SK-N-SH (cell line): ENCODE measurements at regions not wholly inside any gene's neighbourhood (a gene's known extent, or its start where the extent isn't known, plus 50 kb on each side); places are given as distances from the start of the nearest gene placed in this dataset.

Experiments
- CTCF ChIA-PET: fragments of 300-600, 350-600 bp; formaldehyde crosslinking; extraction: SDS; loops from one replicate; lab custom pipeline; 2021; lab: Yijun Ruan, JAX
- POLR2A ChIA-PET: fragments of 350-600 bp; sonication (Branson Sonifier 250); formaldehyde crosslinking; extraction: SDS; loops from one replicate; lab custom pipeline; 2020; ENCODE audit warnings: antibody characterized with exemption, inconsistent platforms; lab: Yijun Ruan, JAX
- DNase-seq: peaks from one replicate; pipeline ENCODE4 v3.0.0; 2012
- H2AFZ ChIP-seq: fragments of 200-600 bp; sonication (generic); 2 replicates; pipeline ENCODE4 v1.8.1; 2016; ENCODE audit warnings: antibody characterized with exemption, mild to moderate bottlenecking, low read depth
- H3F3A ChIP-seq: fragments of 200-600 bp; sonication (generic); replicated peaks from 2 replicates; pipeline ENCODE3; 2016; ENCODE audit warnings: antibody characterized with exemption, mild to moderate bottlenecking; ENCODE audit not compliant: insufficient read depth
- H3K27ac ChIP-seq, 2 experiments: fragments of 200-500 bp in 1 of 2; fragments of 200-600 bp in 1 of 2; sonication (Bioruptor generic) in 1 of 2; sonication (generic), shearing (Covaris generic) in 1 of 2; 2 replicates each; pipeline versions ENCODE4 v1.5.1 to v1.6.1; 2014 to 2016; ENCODE audit warnings: low read depth in 2 of 2, inconsistent platforms in 1 of 2, low read length in 1 of 2, mild to moderate bottlenecking in 1 of 2, mixed read lengths in 1 of 2
- H3K27me3 ChIP-seq: fragments of 200-600 bp; sonication (generic), shearing (Covaris generic); 2 replicates; pipeline ENCODE4 v1.6.1; 2016; ENCODE audit warnings: mixed run types; ENCODE audit not compliant: insufficient read depth
- H3K36me3 ChIP-seq, 2 experiments: fragments of 200-500 bp in 1 of 2; fragments of 200-600 bp in 1 of 2; sonication (Bioruptor generic) in 1 of 2; sonication (generic) in 1 of 2; replicated peaks in 1 of 2; 2 replicates each; pipeline versions ENCODE3 to v1.5.1; 2014 to 2016; ENCODE audit warnings: low read length in 1 of 2, mild to moderate bottlenecking in 1 of 2; ENCODE audit not compliant: insufficient read depth in 2 of 2, control insufficient read depth in 1 of 2
- H3K4me1 ChIP-seq, 2 experiments: fragments of 200-500 bp in 1 of 2; fragments of 200-600 bp in 1 of 2; sonication (Bioruptor generic) in 1 of 2; sonication (generic), shearing (Covaris generic) in 1 of 2; 2 replicates each; pipeline versions ENCODE4 v1.5.1 to v1.6.1; 2014 to 2016; ENCODE audit warnings: low read depth in 1 of 2, low read length in 1 of 2, mixed run types in 1 of 2; ENCODE audit not compliant: insufficient read depth in 2 of 2, control insufficient read depth in 1 of 2
- H3K4me2 ChIP-seq: fragments of 200-600 bp; sonication (generic), shearing (Covaris generic); 2 replicates; pipeline ENCODE4 v1.6.1; 2017; ENCODE audit warnings: mixed run types
- H3K4me3 ChIP-seq, 2 experiments: fragments of 200-500 bp in 1 of 2; fragments of 200-600 bp in 1 of 2; sonication (Bioruptor generic) in 1 of 2; sonication (generic), shearing (Covaris generic) in 1 of 2; 2 replicates each; pipeline versions ENCODE4 v1.5.1 to v1.8.1; 2014 to 2016; ENCODE audit warnings: low read depth in 2 of 2, inconsistent platforms in 1 of 2, low read length in 1 of 2, mild to moderate bottlenecking in 1 of 2, mixed read lengths in 1 of 2, moderate library complexity in 1 of 2
- H3K79me2 ChIP-seq: fragments of 200-600 bp; sonication (generic); 2 replicates; pipeline ENCODE4 v1.8.1; 2017; ENCODE audit warnings: mild to moderate bottlenecking; ENCODE audit not compliant: insufficient read depth
- H3K9ac ChIP-seq: fragments of 200-600 bp; sonication (generic); 2 replicates; pipeline ENCODE4 v1.6.1; 2017; ENCODE audit warnings: mixed run types
- H3K9me2 ChIP-seq: fragments of 200-600 bp; sonication (generic); 2 replicates; pipeline ENCODE4 v1.6.1; 2017; ENCODE audit warnings: mixed run types
- H3K9me3 ChIP-seq: fragments of 200-600 bp; sonication (generic); 2 replicates; pipeline ENCODE4 v1.6.1; 2017; ENCODE audit warnings: mixed run types, mild to moderate bottlenecking, moderate library complexity
- H4K20me1 ChIP-seq: fragments of 200-600 bp; sonication (generic); 2 replicates; pipeline ENCODE4 v1.6.1; 2017; ENCODE audit warnings: mild to moderate bottlenecking, mixed run types; ENCODE audit not compliant: insufficient read depth
- CHD2 ChIP-seq: fragments of 150-350 bp; IDR thresholded peaks from 2 replicates; pipeline ENCODE4 v1.6.1; 2018; ENCODE audit warnings: low read length; ENCODE audit not compliant: partially characterized antibody
- FOSL2 ChIP-seq: IDR thresholded peaks from 2 replicates; pipeline ENCODE4 v1.4.0; 2012; ENCODE audit warnings: low read depth, mild to moderate bottlenecking, moderate library complexity, borderline replicate concordance
- FOXJ3 ChIP-seq: sonication (generic); formaldehyde crosslinking; IDR thresholded peaks from 2 replicates; pipeline ENCODE4 v1.5.1; 2020; ENCODE audit warnings: mild to moderate bottlenecking, missing genetic modification reagents
- FOXM1 ChIP-seq: IDR thresholded peaks from 2 replicates; pipeline ENCODE4 v1.4.0; 2012; ENCODE audit warnings: low read depth, mild to moderate bottlenecking
- GABPA ChIP-seq: IDR thresholded peaks from 2 replicates; pipeline ENCODE4 v1.4.0; 2012; ENCODE audit warnings: low read depth, mild to moderate bottlenecking
- JUND ChIP-seq: IDR thresholded peaks from 2 replicates; pipeline ENCODE4 v1.4.0; 2012
- NFIC ChIP-seq: IDR thresholded peaks from 2 replicates; pipeline ENCODE4 v1.4.0; 2012; ENCODE audit warnings: borderline replicate concordance
- NRF1 ChIP-seq: IDR thresholded peaks from 2 replicates; pipeline ENCODE4 v1.6.1; 2012; ENCODE audit warnings: low read depth, mild to moderate bottlenecking, low read length
- PBX3 ChIP-seq: IDR thresholded peaks from 2 replicates; pipeline ENCODE4; 2012
- POLR2AphosphoS5 ChIP-seq: IDR thresholded peaks from 2 replicates; pipeline ENCODE4 v1.6.1; 2012; ENCODE audit warnings: low read depth, low read length
- RCOR1 ChIP-seq: fragments of 150-350 bp; IDR thresholded peaks from 2 replicates; pipeline ENCODE4 v1.6.1; 2017; ENCODE audit warnings: antibody characterized with exemption, low read length
- SMC3 ChIP-seq: IDR thresholded peaks from 2 replicates; pipeline ENCODE4 v1.6.1; 2012; ENCODE audit warnings: low read depth, low read length, improper control_type of control experiment
- TAF1 ChIP-seq: IDR thresholded peaks from 2 replicates; pipeline ENCODE4 v1.6.1; 2012; ENCODE audit warnings: low read depth, mild to moderate bottlenecking, low read length, moderate library complexity, borderline replicate concordance
- TCF12 ChIP-seq: IDR thresholded peaks from 2 replicates; pipeline ENCODE4 v1.4.0; 2012
- USF2 ChIP-seq: fragments of 150-350 bp; IDR thresholded peaks from 2 replicates; pipeline ENCODE4 v1.6.1; 2017; ENCODE audit warnings: antibody characterized with exemption, low read length, low read depth, borderline replicate concordance
- YY1 ChIP-seq: IDR thresholded peaks from 2 replicates; pipeline ENCODE4 v1.4.0; 2012; ENCODE audit warnings: low read depth, mild to moderate bottlenecking
- ZBTB33 ChIP-seq: IDR thresholded peaks from 2 replicates; pipeline ENCODE4 v1.4.0; 2012; ENCODE audit warnings: low read depth, borderline replicate concordance
- WGBS: methylation state at CpG from one replicate; pipeline ENCODE4 v1.1.6; 2017; ENCODE audit warnings: low lambda C conversion rate; 5-methylcytosine and 5-hydroxymethylcytosine counted together

- CTCF ChIA-PET: interaction anchor here (1.2 to 9.9 kb wide), 3 partner anchors 67 to 259 kb away, joined by 3 to 154 read pairs (median 84); partner anchors contain the start of gene OLFM1
- Histone ChIP-seq H3K4me3 (no peak overlapping the region), H3K9ac (no peak overlapping the region), H3K9me2 (no peaks in the 10 kb centered on the region), H4K20me1 (no peaks in the 10 kb centered on the region), H3K9me3 (no peaks in the 10 kb centered on the region)
- no peak for TF ChIP-seq PBX3
- no peak for TF ChIP-seq FOSL2
- no peak for TF ChIP-seq TCF12
- no peak for TF ChIP-seq GABPA
- TF ChIP-seq NFIC: no peak
- no peak for TF ChIP-seq TAF1
- no peak for TF ChIP-seq RCOR1
- no peak for TF ChIP-seq FOXJ3 (CRISPR knock-in tag)
- TF ChIP-seq CHD2: no peak
- no peak for TF ChIP-seq SMC3
- TF ChIP-seq, all 33 proteins: peak for 0
- Histone ChIP-seq H3K27ac (no peak overlapping the region), H2AFZ (no peak overlapping the region), H3F3A (no peaks in the 10 kb centered on the region), H3K4me2 (no peak overlapping the region), H3K36me3 (no peaks in the 10 kb centered on the region), H3K27me3 (no peaks in the 10 kb centered on the region), H3K79me2 (no peaks in the 10 kb centered on the region), H3K4me1 (peaks cover 0 to 13% of the 10 kb centered on the region in 2 experiments; a peak in 2 of 4 replicates)
- 49% methylated on average over 10 of the region's 19 CpGs for WGBS
- POLR2A ChIA-PET: no interaction called here
- DNase-seq: no peak
These were observed 134.6 kb upstream of the PPP1R26 start for GRCh38 chr9:135344915-135345500.

- Histone ChIP-seq H3K36me3 (no peaks in the 10 kb centered on the region), H3K27ac (no peak overlapping the region), H3K27me3 (no peaks in the 10 kb centered on the region), H3K9me3 (no peaks in the 10 kb centered on the region), H3K9ac (no peak overlapping the region), H3K4me3 (no peak overlapping the region), H4K20me1 (no peaks in the 10 kb centered on the region), H2AFZ (no peak overlapping the region), H3K4me1 (peaks cover 0 to 4% of the 10 kb centered on the region in 2 experiments; a peak in 2 of 4 replicates), H3K9me2 (no peaks in the 10 kb centered on the region), H3K79me2 (no peaks in the 10 kb centered on the region), H3K4me2 (no peak overlapping the region), H3F3A (no peaks in the 10 kb centered on the region)
- TF ChIP-seq JUND (no peak), RCOR1 (no peak), NFIC (no peak), USF2 (no peak), ZBTB33 (no peak), FOXM1 (no peak), NRF1 (no peak), POLR2AphosphoS5 (no peak), YY1 (no peak)
- 52% methylated on average over 17 of the region's 23 CpGs for WGBS
- CTCF ChIA-PET: interaction anchor here (9.3 to 9.9 kb wide), 2 partner anchors 66 to 260 kb away, joined by 84 to 154 read pairs; partner anchors contain the start of gene OLFM1
- no peak for DNase-seq
- POLR2A ChIA-PET: no interaction called here
These were observed 133.7 kb upstream of the PPP1R26 start for GRCh38 chr9:135345775-135346433.
